Gastrocnemius medialis (tissue), 4 donors: ENCODE measurements at regions not wholly inside any gene's neighbourhood (a gene's known extent, or its start where the extent isn't known, plus 50 kb on each side); places are given as distances from the start of the nearest gene placed in this dataset.

ENCODE experiments used
- POLR2A ChIP-seq, 2 donors: fragments of 450-650 bp; IDR thresholded peaks; one replicate each; pipeline ENCODE4 v1.6.1; 2017; ENCODE audit warnings: antibody characterized with exemption in 2 of 2, mild to moderate bottlenecking in 2 of 2, moderate library complexity in 2 of 2
- TF ChIP-seq, protein P1 (sequence below), 5 experiments: fragments of 450-650 bp in 3 of 5; fragments of 200-600 bp in 2 of 5; sonication (generic) in 2 of 5; IDR thresholded peaks in 4 of 5; conservative IDR thresholded peaks in 1 of 5; 1 replicate in 4 of 5; 2 replicates in 1 of 5; pipeline ENCODE4 v1.5.1; 2016 to 2019; ENCODE audit warnings: antibody characterized with exemption in 5 of 5, mild to moderate bottlenecking in 3 of 5, moderate library complexity in 3 of 5

- no peak for TF ChIP-seq POLR2A (IDR thresholded peaks at IDR 0.05)
- TF ChIP-seq, protein P1, sequence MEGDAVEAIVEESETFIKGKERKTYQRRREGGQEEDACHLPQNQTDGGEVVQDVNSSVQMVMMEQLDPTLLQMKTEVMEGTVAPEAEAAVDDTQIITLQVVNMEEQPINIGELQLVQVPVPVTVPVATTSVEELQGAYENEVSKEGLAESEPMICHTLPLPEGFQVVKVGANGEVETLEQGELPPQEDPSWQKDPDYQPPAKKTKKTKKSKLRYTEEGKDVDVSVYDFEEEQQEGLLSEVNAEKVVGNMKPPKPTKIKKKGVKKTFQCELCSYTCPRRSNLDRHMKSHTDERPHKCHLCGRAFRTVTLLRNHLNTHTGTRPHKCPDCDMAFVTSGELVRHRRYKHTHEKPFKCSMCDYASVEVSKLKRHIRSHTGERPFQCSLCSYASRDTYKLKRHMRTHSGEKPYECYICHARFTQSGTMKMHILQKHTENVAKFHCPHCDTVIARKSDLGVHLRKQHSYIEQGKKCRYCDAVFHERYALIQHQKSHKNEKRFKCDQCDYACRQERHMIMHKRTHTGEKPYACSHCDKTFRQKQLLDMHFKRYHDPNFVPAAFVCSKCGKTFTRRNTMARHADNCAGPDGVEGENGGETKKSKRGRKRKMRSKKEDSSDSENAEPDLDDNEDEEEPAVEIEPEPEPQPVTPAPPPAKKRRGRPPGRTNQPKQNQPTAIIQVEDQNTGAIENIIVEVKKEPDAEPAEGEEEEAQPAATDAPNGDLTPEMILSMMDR (IDR thresholded peaks at IDR 0.05 in 4 of 5, conservative IDR thresholded peaks at IDR 0.05 in 1 of 5), result no peak
Measured at GRCh38 chr20:40146071-40146470, 543.0 kb downstream of the MAFB start.
